RPMI8226 (cell line): ENCODE measurements at regions not wholly inside any gene's neighbourhood (a gene's known extent, or its start where the extent isn't known, plus 50 kb on each side); places are given as distances from the start of the nearest gene placed in this dataset.
"Not testable (repeated sequence)": the region's sequence is repeated elsewhere in the genome, so short reads cannot be mapped to it uniquely, and the experiment has no call there.

Experiments used
- DNase-seq: peaks from one replicate; pipeline ENCODE4 v3.0.0-alpha.2; 2015

DNA sequence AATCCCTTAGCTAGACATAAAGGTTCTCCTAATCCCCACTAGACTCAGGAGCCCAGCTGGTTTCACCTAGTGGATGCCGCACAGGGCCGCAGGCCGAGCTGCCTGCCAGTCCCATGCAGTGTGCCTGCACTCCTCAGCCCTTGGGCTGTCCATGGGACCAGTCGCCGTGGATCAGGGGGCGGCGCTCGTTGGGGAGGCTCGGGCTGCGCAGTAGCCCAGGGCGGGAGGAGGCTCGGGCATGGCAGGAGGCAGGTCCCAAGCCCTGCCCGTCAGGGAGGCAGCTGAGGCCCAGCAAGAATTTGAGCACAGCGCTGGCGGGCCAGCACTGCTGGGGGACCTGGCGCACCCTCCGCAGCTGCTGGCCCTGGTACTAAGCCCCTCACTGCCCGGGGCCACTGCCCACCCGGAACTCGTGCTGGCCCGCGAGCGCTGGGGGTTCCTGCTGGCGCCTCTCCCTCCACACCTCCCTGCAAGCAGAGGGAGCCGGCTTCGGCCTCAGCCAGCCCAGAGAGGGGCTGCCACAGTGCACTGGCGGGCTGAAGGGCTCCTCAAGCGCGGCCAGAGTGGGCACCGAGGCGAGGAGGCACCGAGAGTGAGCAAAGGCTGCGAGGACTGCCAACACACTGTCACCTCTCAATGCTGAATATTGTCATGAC, 307.8 kb downstream of the C6orf118 start:
- DNase-seq = no peak

DNA sequence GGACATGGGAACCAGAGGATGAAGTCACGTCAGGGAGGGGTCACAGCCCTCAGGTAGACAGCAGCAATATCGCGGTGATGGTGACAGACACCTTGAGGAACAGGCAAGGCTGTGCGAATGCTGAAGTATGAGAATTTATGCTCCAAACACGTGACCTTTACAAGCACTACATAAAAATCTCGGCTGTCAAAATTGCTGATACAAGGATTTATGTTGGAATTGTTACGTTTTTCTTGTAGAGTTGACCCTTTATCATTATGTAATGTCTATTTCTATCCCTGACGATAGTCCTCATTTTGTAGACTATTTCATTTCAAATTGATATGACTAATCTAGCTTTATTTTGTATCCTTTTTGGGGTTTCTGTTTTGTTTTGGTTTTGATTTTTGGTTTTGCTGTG, 311.1 kb downstream of the C6orf118 start:
- DNase-seq = no peak

DNA sequence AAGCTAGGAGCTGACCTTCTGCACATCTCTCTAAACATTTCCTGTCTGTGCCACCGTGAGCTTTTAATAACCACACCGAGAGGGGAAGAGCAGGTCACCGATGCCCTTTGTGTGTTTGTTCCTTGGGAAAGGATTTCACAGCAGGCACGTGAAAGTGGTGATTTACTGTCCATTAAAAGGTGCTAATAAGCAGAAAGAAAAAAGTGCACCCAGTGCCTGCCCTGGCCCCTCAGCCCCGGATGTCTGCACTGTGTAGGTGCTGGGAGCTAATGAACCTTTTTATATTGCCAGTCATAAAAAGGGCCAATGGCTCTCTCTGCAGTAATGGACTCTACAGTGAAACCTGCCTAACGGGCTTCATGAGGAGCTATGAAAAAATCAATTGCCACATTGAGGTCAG, 312.6 kb downstream of the C6orf118 start:
- DNase-seq = no peak

DNA sequence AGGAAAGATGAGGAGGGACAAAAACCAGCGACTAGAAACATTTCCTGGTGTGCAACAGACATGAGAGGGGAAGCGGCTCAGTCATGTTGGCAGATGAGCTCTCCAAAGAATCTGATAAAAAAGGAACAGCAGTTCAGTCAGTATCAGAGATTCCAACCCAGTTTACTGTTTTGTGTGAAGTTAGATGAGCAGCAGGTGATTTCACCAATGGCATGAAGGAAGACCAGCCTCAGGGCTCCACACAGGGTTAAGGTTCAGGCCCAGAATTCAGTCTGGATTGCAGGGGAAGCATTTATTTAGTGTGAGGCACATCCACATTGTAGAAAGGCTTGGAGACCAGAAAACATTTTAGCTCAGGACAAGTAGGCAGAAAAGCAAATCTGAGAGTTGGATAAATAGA, 317.8 kb downstream of the C6orf118 start:
- no peak for DNase-seq

DNA sequence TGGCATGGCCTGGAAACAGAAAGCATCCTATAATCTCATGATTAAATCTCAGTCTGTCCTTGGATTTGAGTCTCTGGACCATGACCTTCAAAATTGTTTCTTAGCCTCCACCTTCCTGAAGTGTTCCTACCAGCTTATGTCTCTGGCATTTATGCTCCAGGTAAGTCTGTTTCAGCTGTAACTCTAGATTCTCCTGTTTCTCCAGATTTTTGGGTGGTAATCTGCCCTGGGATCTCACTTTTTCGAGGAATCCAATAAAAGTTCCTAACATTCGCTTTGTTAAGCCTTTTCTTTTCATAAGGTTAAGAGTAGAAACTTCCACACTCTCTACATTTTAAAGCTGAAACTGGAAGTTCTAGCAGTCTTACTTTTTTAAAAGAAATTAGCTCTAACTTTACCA, 318.5 kb downstream of the C6orf118 start:
- no peak for DNase-seq

DNA sequence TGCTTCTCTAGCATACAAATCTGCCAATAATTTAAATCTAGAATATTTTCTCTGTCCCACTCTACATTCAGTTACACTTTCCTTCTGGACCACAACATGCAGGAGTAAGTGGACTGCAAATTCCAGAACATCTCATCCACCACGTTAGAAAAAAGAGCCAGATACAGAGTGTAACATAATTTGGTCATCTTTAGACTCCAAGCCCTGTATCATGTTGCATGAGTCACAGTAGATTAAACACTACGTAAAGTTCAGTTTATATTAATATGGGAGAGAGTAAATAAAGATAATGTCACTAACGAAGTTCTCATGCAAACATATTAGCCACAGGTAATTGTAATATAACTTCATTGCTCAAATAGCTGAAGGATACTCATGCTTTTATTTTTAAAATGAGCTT, 327.0 kb downstream of the C6orf118 start:
- no peak for DNase-seq

DNA sequence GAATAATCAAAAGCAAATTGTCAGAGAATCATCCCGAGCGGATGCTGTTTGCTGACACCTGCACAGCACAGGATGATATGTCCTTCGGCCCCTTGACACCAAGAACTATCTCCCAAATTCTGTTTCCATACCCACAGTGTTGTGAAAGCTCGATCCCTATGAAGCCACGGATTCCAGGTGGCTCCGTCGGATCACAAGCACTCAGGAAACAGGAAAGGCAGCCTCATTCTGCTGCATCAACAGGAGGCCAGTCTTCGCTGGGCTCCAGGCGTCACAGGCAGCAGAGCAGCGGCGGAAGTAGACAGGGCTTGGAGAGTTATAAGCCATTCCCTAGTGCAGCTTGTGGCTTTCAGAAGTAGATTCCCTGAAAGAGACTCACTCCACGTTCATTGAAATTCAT, 342.3 kb downstream of the C6orf118 start:
- DNase-seq = no peak

DNA sequence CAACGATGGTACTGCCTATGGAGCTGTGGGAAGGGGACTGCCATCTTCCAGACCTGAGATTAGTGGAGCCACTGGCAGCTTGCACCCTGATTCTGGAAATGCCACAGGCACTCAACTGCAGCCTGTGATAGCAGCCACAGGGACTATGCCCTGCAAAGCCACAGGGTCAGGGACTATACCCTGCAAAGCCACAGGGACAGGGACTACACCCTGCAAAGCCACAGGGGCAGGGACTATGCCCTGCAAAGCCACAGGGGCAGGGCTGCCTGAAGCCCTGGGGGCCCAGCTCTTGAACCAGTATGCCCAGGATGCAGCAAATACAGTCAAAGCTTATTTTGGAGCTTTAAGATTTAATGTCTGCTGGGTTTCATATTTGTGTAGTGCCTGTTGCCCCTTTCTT, 346.6 kb downstream of the C6orf118 start:
- no peak for DNase-seq

DNA sequence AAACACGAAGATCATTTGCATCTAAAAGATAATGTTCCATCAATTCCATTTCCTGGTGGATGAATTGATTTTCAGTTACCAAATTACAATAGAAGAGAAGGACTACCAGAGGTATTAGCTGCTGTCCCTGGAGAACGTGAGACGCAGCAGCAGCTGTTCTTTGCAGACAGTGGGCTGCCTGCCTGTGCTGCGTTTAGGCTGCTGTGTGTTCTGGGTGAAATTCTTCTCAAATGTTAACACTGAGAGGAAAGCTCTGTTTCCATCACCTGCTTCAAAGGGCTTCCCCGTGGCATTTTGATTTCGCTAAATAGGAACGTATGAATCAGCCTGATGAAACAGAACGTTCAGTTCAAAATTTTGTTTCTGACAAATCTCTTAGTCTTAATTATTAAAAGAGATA, 362.2 kb downstream of the C6orf118 start:
- no peak for DNase-seq

DNA sequence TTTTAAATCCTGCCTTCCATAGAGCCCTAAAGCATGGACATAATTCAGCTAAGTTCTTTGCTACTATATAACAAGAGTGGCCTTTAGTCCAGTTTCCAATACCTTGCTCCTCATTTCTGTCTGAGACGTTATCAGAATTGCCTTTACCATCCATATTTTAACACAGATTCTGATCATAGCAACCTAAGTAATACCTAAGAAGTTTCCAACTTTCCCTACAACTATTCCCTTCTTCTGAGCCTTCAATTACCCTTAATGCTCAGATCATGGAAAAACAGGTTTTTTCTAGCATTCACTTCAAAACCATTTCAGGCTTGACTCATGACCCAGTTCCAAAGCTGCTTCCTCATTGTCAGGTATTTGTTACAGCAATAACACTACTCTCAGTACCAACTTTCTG, 367.1 kb downstream of the C6orf118 start:
- no peak for DNase-seq

DNA sequence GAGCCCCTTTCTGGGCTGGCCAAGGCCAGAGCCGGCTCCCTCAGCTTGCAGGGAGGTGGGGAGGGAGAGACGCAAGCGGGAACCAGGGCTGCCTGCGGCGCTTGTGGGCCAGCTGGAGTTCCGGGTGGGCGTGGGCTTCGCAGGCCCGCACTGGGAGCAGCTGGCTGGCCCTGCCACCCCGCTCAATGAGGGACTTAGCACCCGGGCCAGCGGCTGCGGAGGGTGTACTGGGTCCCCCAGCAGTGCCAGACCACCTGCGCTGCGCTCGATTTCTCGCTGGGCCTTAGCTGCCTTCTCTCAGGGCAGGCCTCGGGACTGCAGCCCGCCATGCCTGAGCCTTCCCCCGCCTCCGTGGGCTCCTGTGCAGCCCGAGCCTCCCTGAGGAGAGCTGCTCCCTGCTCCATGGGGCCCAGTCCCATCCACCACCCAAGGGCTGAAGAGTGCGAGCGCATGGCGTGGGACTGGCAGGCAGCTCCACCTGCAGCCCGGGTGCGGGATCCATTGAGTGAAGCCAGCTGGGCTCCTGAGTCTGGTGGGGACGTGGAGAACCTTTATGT, 376.1 kb downstream of the C6orf118 start:
- DNase-seq = not testable (repeated sequence)

DNA sequence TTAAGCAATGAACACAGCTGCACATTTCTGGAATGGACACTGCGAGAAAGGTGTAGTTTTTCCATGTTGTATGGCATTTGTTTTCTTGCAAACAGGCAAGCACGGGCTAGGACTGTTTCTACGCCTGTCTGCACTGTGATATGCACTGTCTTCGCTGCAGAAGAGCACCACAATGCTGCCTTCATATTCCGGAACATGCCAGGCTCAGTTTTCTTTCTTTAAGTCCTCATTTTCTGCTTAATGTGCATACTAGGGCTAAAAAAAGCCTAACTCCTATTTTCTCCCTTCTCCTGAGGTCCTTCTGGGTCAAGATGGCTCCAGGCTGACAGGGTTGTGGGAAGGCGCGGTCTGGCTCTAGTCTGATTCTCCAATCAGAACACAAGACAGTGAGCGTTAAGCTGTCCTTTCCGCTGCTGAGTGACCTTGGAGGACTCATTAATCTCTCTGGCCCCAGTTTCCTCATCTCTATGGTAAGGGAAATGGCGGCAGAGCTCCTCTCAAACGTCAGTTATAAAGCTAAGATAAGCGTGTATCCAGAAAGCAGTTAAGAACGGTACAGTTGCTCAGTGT, 379.9 kb downstream of the C6orf118 start:
- DNase-seq = no peak

DNA sequence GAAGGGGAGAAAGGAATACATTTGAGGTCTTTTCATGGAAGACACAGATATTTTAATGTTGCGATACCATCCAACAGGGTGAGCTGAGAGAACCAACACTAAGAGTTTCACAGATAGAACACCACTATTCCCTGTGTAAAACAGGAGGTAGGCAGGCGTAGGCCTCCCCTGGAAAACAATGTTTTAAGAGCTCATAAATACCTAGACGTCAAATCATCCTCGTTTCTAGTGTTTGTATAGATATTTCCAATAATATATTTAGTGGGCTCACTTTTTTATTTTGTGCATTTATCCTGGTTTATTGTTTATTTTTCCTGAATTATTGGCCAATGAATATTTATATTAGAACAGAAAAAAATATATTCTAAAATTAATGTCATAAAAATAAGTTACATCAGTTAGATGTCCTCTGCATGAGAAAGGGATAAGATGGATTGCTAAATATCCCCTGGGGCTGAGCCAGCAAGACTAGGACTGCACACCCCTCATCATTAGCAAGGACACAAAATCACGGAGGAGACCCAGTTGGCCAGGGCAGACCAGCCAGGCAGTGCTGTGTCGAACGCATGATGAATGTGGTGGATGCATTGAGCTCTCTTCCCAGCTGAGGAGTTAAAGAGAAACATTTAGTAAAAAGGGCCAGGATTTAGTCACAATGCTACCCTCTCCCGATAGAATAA, 380.5 kb downstream of the C6orf118 start:
- DNase-seq = no peak

DNA sequence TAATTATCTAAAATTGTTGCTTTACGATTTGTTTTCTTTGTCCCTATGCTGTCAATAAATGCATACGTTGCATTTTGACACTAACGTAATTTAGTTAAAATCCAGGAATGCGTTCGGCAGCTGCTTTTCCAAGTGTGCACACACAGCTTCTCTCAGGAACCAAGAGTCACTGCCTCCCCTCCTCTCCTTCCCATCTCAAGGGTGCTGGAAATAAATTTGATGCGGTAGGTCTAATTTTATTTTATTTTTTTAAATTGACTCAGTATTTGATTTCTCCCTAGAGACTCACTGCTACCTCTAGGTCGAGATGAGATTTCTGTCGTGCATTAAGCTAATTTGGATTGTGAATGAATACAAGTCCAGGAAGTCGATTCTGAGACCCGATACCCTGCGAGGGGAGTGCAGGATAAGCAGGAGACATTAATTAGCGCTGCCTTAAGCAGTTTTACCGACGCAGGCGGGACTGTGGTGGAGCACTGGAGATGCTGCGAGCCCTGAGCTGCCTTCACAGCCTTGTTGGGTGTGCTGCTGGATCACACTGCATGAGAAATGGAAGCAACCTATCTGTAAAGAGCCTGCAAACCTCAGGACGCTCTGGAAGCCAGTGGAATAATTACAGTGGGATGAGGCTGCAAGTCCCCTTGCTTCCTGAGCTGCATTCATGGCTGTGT, 381.2 kb downstream of the C6orf118 start:
- DNase-seq = no peak

DNA sequence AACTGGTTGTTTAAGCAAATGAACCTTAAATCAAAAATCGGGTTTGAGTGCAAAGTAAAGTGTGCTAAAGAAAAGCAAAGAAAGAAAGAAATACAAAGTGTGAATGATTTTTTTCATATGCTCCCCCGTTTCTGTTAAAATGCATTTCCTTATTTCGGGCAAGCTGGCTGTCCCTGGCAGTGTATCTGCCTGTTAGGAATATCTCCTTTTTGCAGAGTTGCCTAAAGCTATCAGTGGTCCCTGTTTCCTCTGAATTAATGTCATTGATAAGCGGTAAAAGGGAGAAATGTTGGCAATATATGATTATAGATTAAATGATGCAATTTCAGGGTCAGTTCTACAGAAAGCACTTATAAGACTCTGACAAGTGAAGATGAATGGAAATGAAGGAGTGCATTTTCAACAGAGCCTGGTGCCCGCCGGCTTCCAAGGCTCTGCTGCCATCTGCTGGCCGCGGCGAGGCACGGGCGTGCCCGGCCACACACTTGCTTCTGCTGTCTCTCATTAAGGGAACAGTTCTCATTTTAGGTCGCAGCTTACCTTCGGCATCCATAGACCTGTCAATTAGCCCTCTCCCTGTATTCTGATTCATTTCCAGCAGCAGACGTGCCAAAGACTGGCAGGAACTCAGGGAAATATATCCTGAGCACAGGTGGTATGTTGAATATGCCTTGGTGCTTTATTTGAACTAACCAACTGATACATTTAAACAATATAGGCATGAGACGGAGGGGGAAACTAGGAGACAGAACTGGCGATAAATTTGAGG, 381.9 kb downstream of the C6orf118 start:
- peak; percentile 63 for DNase-seq

DNA sequence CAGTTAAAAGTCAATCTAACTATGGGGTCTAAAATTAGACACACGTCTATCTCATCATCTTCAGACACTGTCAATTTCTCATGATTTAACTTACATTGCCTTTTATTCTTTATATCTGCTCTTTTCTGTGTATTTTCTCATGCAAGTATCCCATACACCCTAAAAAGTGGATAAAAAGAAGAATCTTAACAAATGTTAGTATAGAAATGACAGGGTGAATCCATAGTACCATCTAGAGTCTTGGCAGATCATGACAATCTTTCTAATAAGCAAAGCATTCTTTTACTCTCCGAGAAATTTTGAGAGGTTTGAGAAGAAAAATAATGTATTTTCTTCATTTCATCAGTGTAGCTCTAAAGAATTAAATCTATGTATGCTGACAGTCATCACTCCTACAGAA, 382.7 kb downstream of the C6orf118 start:
- no peak for DNase-seq

DNA sequence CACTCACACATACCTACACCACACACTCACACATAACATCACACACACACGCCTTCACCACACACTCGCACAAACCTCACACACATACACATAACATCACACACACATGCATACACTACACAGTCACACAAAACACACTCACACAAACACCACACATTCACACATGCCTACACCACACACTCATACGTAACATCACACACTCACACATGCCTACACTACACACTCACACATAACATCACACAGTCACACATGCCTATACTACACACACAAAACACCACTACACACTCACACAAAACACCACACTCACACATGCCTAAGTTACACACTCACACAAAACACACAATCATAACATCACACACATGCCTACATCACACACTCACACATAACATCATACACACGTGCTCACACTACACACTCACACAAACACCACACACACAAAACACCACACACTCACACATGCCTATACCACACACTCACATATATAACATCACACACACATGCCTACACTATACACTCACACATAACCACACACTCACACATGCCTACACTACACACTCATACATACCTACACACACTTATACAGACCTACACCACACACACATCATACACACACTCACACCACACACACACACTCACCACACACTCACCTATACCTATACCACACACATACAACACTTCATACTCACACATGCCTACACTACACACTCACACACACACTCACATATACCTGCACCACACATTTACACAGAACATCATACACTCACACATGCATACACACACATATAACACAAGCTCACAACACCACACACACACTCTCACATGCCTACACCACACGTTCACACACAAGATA, 383.5 kb downstream of the C6orf118 start:
- no peak for DNase-seq

DNA sequence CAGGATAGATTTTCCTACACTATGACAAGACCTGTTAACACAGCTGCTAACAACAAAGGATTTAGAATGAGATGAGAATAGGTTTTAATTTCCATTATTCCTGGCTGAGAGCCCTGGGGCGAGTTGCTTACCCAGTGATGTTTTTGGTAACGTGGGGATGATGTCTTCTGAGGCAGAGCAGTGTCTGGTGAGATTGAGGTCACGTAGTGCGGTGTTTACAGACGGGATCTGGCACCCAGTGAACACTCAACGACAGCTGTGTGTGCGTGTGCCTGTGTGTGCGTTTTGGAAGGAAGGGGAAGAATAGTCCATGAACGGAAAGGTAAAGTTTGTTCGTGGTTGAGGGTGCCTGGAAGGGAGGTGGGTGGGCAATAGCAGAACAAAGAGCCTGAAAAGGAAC, 384.7 kb downstream of the C6orf118 start:
- DNase-seq = no peak

DNA sequence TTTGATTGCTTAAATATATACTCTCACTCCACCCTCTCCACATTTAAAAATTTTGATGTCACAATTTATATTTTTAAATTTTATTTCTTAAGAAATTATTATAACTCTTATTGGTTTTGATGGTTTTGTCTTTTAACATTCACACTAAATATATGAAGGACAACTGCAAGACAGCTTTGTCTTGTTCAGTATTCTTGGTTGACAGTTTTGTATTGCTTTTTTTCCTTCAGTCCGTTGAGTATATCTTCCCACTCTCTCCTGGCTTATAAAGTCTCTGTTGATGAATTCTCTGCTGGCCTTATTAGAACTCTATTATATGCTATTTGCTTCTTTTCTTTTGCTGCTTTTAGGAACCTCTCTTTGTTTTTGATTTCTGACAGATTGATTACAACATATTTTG, 392.2 kb downstream of the C6orf118 start:
- no peak for DNase-seq

DNA sequence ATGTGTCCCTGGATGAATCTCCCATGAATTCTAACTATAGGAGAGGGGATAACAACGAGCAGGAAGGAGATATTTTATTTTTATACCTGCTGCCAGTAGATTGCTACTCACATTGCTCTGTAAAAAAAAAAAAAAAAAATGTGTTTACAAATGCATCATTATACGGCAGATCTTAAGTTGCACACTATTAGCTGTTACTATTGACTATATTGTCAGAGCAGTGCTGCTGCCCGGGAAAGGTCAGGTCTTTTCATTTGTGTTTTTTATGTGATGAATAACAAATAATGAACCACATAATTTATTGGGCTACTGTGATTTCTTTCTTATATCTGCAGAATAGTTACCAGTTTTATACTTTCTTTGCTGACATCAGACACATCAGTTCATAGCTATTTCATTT, 393.3 kb downstream of the C6orf118 start:
- DNase-seq = no peak

DNA sequence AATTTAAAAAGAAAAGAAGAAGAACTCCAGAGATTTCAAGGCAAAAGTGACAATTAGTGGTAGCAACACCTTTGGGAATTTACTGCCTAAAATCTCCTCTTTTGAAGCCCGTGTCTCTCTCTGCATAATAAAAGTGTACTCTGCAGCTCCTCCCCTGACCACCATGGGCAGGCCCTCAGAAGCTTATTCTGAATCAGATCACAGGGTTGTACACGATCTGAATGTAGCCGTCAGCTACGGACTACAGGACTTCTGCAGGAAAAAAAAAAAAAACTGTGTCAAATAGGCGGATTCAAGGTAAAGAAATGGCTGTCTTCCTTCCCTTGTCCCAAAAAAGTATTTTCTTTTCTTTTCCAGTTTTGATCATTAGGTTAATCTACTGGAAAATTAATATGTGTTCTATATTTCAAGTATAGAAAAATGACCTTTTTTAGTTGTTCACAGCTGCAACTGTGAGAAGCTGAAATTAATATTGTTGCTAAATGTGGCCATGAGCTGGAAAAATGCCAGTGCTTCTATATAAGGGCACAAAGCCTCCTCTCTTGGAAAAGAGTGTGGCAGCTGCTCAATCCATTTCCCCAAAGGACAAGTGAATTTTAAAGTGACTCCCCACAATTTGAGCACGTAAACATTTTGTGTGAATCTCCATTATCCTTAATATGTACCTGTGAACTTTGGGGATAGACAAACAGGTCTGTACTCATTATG, 397.4 kb downstream of the C6orf118 start:
- peak; percentile 45 for DNase-seq
